Transverse colon (tissue), 4 donors: ENCODE measurements at regions not wholly inside any gene's neighbourhood (a gene's known extent, or its start where the extent isn't known, plus 50 kb on each side); places are given as distances from the start of the nearest gene placed in this dataset.

ENCODE experiments used
- EP300 ChIP-seq: sonication (generic); formaldehyde crosslinking; IDR thresholded peaks from one replicate; pipeline ENCODE4 v1.6.1; 2017; ENCODE audit warnings: antibody characterized with exemption, low read depth
- POLR2A ChIP-seq: fragments of 450-650 bp; IDR thresholded peaks from one replicate; pipeline ENCODE4 v1.6.1; 2016; ENCODE audit warnings: antibody characterized with exemption, mild to moderate bottlenecking, moderate library complexity
- POLR2AphosphoS5 ChIP-seq, 3 donors: sonication (generic); formaldehyde crosslinking; IDR thresholded peaks; one replicate each; pipeline ENCODE4 v1.6.1; 2016; ENCODE audit warnings: antibody characterized with exemption in 3 of 3
- TF ChIP-seq, protein P1 (sequence below), 5 experiments: fragments of 200-600 bp in 3 of 5; fragments of 450-650 bp in 2 of 5; sonication (generic) in 3 of 5; IDR thresholded peaks; 1 replicate in 2 of 5; 2 replicates in 3 of 5; pipeline ENCODE4 v1.5.1; 2016 to 2017; ENCODE audit warnings: antibody characterized with exemption in 5 of 5, inconsistent platforms in 3 of 5, mild to moderate bottlenecking in 2 of 5, moderate library complexity in 1 of 5

DNA sequence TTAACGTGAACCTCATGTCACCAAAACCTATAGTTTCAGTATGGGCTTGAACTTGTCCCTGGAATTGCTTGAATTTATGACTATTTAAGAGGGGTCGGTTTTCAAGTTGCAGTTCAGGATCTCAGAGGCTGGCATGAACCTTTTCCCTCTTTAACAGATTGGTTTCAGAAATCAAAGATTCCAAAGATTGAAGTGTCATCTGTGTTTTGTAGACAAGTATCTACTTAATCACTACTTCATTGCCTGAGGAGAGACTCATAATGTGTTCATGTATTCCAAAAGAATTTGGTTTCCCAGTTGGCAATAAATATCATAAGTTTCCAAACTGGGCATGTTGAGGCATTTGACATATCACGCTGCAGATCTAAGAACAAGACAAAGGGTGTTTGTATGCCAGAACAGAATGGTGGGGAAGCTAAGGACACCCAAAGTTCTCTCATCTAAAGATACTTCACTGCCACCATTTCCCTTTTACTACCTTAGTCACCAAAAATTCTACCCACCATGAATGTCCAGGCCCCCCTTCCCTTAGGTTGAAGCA is 199.5 kb downstream of the NUAK1 start:
- TF ChIP-seq, protein P1, sequence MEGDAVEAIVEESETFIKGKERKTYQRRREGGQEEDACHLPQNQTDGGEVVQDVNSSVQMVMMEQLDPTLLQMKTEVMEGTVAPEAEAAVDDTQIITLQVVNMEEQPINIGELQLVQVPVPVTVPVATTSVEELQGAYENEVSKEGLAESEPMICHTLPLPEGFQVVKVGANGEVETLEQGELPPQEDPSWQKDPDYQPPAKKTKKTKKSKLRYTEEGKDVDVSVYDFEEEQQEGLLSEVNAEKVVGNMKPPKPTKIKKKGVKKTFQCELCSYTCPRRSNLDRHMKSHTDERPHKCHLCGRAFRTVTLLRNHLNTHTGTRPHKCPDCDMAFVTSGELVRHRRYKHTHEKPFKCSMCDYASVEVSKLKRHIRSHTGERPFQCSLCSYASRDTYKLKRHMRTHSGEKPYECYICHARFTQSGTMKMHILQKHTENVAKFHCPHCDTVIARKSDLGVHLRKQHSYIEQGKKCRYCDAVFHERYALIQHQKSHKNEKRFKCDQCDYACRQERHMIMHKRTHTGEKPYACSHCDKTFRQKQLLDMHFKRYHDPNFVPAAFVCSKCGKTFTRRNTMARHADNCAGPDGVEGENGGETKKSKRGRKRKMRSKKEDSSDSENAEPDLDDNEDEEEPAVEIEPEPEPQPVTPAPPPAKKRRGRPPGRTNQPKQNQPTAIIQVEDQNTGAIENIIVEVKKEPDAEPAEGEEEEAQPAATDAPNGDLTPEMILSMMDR (IDR thresholded peaks at IDR 0.05) = no peak
- no peak for TF ChIP-seq POLR2A
- no peak for TF ChIP-seq POLR2AphosphoS5 (IDR thresholded peaks at IDR 0.05)
- TF ChIP-seq EP300 = no peak
